ENCODE measurements at regions not wholly inside any gene's neighbourhood (a gene's known extent, or its start where the extent isn't known, plus 50 kb on each side); places are given as distances from the start of the nearest gene placed in this dataset.

DNA sequence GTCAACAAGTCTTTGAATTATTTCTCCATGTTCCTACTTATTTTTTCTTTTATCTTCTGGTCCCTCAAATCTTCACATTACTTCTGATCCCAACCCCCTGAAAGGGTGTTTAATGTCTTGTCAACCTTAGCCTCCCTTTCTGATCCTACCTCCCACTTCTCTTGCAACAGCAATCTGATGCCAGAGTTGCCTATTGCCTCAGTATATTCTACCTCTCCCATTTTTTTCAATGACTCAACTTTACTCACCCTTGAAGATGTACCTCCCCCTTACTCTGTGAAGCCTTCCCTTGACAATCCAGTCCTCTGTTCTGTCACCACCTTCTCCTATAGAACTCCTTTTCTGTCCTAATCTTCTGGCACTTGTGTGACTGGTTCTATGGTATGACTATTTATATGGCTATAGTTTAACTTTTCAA lies 99.5 kb upstream of the CD55 start:
- Histone ChIP-seq H3K4me3 (no peak overlapping the region), H3K4me1 (peaks cover 7% of the 10 kb centered on the region), H3K27ac (no peak overlapping the region), H3K9me3 (no peaks in the 10 kb centered on the region), H3K36me3 (ENCODE audit: low read depth, missing control alignments) (no peaks in the 10 kb centered on the region), H3K27me3 (no peaks in the 10 kb centered on the region)
- no peak for DNase-seq
- intact Hi-C loops (cut with DNase I; ENCODE audit: low total_unique reads) = no loop called here
- TF ChIP-seq CTCF (IDR thresholded peaks at IDR 0.05) (no peak), POLR2A (IDR thresholded peaks at IDR 0.05) (no peak)

DNA sequence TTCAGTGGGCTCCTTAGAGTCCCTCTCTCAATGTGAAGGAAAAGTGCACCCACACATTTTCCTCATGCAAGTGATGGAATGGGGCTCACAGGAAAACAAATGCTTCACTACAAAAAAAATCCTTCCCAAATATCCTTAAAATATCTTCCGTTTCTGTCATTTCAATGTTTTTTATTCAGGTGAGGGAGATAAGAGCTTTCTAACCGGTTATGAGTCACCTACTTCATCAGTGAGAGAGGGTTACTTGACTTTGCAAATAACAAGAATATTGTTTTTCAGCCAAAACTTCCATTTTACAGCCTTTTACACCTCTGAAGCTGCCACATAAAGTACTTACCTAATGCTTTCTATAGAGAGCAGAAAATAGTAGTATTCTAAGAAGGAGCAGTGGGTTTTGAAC lies 98.3 kb upstream of the CD55 start:
- DNase-seq = no peak
- H3K4me3 ChIP-seq = no peak overlapping the region
- intact Hi-C loops (cut with DNase I; ENCODE audit: low total_unique reads) = no loop called here
- H3K36me3 ChIP-seq (ENCODE audit: low read depth, missing control alignments) = no peaks in the 10 kb centered on the region
- TF ChIP-seq CTCF (IDR thresholded peaks at IDR 0.05) (no peak), POLR2A (IDR thresholded peaks at IDR 0.05) (no peak)
- peaks cover 7% of the 10 kb centered on the region for H3K4me1 ChIP-seq
- H3K27me3 ChIP-seq = no peaks in the 10 kb centered on the region
- H3K27ac ChIP-seq = no peak overlapping the region
- H3K9me3 ChIP-seq = no peaks in the 10 kb centered on the region
- 72 to 78% methylated on average over 2 of the region's 2 CpGs for WGBS, 2 donors

GRCh38 chr1:207224666-207225065 lies 96.8 kb upstream of the CD55 start:
- Histone ChIP-seq H3K4me3 (no peak overlapping the region), H3K9me3 (no peaks in the 10 kb centered on the region), H3K36me3 (ENCODE audit: low read depth, missing control alignments) (no peaks in the 10 kb centered on the region), H3K4me1 (no peaks in the 10 kb centered on the region), H3K27me3 (no peaks in the 10 kb centered on the region), H3K27ac (no peak overlapping the region)
- intact Hi-C loops (cut with DNase I; ENCODE audit: low total_unique reads) = no loop called here
- DNase-seq = no peak
- TF ChIP-seq POLR2A (IDR thresholded peaks at IDR 0.05) (no peak), CTCF (IDR thresholded peaks at IDR 0.05) (no peak)

DNA sequence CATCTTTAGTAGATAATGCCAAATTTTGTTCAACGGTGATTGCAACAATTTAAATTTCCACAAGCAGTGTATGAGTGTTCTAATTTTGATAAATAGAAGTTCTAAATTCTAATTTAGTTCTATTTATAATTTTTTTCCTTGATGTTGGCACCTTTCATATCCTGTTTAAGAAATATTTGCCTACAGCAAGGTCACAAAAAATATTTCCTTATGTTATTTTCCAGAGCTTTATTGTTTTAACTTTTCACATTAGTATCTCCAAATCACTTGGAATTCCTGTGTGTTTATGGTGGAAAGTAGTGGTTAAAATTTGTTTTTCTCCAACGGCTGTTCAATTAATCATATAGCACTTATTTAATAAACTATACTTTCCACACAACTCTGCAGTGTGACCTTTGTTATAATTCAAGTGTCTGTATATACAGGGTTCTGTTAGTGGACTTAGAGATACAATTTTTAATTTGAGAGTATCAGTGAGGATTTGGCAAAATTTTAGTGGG lies 94.3 kb upstream of the CD55 start:
- intact Hi-C loops (cut with DNase I; ENCODE audit: low total_unique reads) = no loop called here

More for the DNA sequence above, 94.3 kb upstream of the CD55 start:
- H3K4me1 ChIP-seq = no peaks in the 10 kb centered on the region
- no peaks in the 10 kb centered on the region for H3K36me3 ChIP-seq (ENCODE audit: low read depth, missing control alignments)
- WGBS, 2 donors = 54 to 57% methylated on average over 2 of the region's 2 CpGs
- H3K9me3 ChIP-seq = no peaks in the 10 kb centered on the region
- H3K27me3 ChIP-seq = no peaks in the 10 kb centered on the region
- no peak for DNase-seq
- no peak overlapping the region for H3K27ac ChIP-seq
- H3K4me3 ChIP-seq = no peak overlapping the region
- TF ChIP-seq CTCF (IDR thresholded peaks at IDR 0.05) (no peak), POLR2A (IDR thresholded peaks at IDR 0.05) (no peak)
